Retinal pigment epithelial cell (primary cell): ENCODE measurements at regions not wholly inside any gene's neighbourhood (a gene's known extent, or its start where the extent isn't known, plus 50 kb on each side); places are given as distances from the start of the nearest gene placed in this dataset.

Source experiments
- DNase-seq: peaks from one replicate; pipeline ENCODE4 v3.0.0-alpha.2; 2010; ENCODE audit warnings: low read depth
- H3K4me3 ChIP-seq: 2 replicates; pipeline ENCODE4 v1.5.1; 2011; ENCODE audit warnings: mild to moderate bottlenecking, low read length, control low read depth, moderate library complexity
- TF ChIP-seq, protein P1 (sequence below): conservative IDR thresholded peaks from 2 replicates; pipeline ENCODE4 v1.5.1; 2011; ENCODE audit warnings: low read depth, low read length, control low read depth, inconsistent platforms

GRCh38 chr1:88126467-88126866, 557.6 kb upstream of the PKN2 start:
- no peak overlapping the region for H3K4me3 ChIP-seq
- no peak for DNase-seq
- TF ChIP-seq, protein P1, sequence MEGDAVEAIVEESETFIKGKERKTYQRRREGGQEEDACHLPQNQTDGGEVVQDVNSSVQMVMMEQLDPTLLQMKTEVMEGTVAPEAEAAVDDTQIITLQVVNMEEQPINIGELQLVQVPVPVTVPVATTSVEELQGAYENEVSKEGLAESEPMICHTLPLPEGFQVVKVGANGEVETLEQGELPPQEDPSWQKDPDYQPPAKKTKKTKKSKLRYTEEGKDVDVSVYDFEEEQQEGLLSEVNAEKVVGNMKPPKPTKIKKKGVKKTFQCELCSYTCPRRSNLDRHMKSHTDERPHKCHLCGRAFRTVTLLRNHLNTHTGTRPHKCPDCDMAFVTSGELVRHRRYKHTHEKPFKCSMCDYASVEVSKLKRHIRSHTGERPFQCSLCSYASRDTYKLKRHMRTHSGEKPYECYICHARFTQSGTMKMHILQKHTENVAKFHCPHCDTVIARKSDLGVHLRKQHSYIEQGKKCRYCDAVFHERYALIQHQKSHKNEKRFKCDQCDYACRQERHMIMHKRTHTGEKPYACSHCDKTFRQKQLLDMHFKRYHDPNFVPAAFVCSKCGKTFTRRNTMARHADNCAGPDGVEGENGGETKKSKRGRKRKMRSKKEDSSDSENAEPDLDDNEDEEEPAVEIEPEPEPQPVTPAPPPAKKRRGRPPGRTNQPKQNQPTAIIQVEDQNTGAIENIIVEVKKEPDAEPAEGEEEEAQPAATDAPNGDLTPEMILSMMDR: no peak

DNA sequence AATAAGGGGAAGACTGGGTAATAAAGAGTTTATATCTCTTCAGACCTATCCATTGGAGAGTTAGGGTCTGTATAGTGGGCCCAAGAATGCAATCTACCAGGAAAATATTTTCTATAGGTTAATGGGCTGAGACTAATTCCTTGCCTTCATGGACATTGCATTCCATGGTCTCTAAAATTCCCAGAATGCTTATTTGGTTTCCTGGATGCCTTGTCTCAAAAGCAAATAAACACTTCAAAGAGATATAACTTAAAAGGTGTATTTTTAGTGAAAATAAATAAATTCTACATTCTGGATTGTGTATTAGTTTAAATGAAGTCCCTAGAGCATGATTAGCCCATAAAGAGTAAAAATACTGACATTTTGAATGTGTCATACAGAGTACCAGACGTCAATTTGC, 550.1 kb upstream of the PKN2 start:
- no peak for DNase-seq
- H3K4me3 ChIP-seq: no peak overlapping the region
- TF ChIP-seq, protein P1: no peak

- no peak for DNase-seq
- H3K4me3 ChIP-seq: no peak overlapping the region
- TF ChIP-seq, protein P1: no peak
These were observed 548.8 kb upstream of the PKN2 start for GRCh38 chr1:88134983-88135921.

- no peak for DNase-seq
- no peak overlapping the region for H3K4me3 ChIP-seq
- TF ChIP-seq, protein P1: no peak
These were observed 544.4 kb upstream of the PKN2 start for GRCh38 chr1:88139633-88140032.

DNA sequence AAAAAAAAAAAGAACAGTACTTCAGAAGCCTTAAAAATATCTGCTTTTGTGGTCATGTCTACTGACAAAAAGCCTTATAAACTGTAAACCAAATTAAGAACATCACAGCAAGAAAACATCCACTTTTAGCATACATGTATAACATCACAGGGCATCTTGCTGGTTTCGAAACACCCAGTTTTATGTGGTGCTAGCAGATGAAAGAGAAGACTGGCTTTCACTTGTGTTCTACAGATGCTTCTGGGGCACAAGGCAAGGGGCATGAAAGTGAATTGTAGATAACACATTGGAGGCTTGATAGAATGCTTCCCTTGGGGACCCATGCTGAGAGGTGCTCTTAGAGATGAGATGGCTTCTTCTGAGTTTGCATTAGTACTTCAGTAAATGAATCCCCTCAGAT, 543.7 kb upstream of the PKN2 start:
- no peak overlapping the region for H3K4me3 ChIP-seq
- DNase-seq: no peak
- TF ChIP-seq, protein P1: no peak

GRCh38 chr1:88141499-88142074, 542.5 kb upstream of the PKN2 start:
- no peak overlapping the region for H3K4me3 ChIP-seq
- no peak for DNase-seq
- TF ChIP-seq, protein P1: no peak

DNA sequence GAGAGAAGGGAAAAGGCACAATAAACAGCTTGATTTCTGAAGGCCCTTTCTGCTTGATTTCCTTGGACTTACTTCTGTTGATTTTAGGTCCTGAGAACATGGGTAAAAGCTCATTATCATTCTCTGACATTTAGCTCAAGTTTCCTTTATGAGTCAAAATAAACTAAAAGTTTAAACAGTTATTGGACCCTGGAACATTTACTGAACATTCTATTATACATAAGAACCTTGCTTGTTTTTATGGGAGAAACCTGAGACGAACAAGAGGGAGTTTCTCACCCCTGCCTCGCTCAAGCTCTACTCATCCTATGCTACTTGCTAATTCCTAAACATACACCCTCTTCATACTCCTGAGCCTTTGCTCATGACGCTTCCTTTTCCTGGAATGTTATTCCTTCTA, 538.3 kb upstream of the PKN2 start:
- TF ChIP-seq, protein P1: no peak
- no peak for DNase-seq
- no peak overlapping the region for H3K4me3 ChIP-seq
